ENCODE measurements at regions not wholly inside any gene's neighbourhood (a gene's known extent, or its start where the extent isn't known, plus 50 kb on each side); places are given as distances from the start of the nearest gene placed in this dataset.

DNA sequence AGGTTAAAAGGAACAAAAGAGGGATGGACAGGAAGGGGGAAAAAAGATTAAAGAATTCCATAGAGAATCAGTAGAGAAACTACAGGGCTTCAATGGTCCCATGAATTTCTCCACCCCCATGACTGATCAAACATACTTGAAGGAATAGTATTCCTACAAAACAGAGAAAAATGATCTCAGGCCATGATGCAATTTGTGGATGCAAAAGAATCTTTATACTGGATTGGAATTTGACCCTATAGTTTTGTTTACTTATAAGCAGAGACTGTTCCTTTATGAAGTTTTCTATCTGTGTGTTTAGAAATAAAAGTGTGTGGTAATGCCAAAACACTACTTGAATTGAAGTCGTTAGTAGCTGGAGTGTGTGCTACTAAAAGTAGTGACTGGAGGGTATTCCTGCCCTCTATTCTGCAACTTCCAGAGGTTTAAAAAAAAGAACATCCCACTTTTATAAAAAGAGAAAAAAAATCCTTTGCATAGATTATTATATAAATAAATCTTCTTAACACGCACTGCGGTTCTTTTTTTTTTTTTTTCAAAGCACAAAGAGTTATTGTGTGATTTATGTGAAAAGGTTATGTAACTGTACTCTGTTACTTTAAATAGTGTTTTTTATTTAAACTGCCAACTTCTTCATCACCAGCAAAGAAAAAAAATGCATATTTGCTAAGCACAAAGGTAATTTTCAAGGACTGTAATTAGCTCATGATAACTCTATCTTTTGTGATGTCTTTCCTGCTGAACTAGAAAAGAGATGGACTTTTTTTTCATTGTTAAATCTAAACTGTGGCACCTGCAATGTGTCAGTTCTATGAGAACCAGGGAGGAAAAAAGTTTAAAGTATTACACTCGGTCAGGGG, 214.5 kb upstream of the CITED2 start:
- intact Hi-C loops (cut with DNase I): no loop called here

GRCh38 chr6:139588076-139588639, 213.7 kb upstream of the CITED2 start:
- intact Hi-C loops (cut with DNase I): no loop called here
- DNase-seq (ENCODE audit: low spot score): no peak

More for the DNA sequence above, 214.5 kb upstream of the CITED2 start:
- no peak for DNase-seq (ENCODE audit: low spot score)

- no peak for DNase-seq (ENCODE audit: low spot score)
- intact Hi-C loops (cut with DNase I): no loop called here
Measured at GRCh38 chr6:139587469-139587868, 213.0 kb upstream of the CITED2 start.

DNA sequence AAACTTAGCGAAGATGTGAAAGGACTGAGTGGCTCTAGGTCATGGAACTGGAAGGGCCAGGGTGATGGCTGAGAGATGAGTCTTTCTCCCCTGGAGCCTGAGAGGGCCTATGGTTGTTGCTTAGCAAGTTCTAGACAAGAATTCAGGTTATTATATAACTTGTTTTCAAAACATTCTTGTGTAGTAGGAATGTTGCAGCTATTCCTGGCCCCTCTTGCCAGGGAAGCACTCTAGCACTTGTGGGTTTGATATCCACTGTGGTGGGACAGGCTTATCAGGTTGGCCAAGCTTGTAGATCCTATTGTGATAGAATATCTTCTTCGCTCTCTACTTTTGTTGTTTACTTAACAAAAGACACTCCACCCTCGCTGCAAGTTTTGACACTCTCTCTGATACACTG, 211.8 kb upstream of the CITED2 start:
- intact Hi-C loops (cut with DNase I): no loop called here
- no peak for DNase-seq (ENCODE audit: low spot score)

DNA sequence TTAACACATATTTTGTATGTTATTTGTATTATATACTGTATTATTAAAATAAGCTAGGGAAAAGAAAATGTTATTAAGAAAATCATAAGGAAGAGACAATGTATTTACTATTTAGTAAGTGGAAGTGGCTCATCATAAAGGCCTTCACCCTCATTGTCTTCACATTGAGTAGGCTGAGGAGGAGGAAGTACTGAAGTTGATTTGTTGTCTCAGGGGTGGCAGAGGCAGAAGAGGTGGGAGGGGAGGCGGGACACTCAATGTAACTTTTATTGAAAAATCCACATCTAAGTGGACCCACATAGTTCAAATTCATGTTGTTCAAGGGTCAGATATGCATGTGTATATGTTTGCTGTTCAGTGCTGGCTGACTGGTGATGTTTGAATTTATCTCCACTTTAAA, 210.2 kb upstream of the CITED2 start:
- DNase-seq (ENCODE audit: low spot score): no peak
- intact Hi-C loops (cut with DNase I): no loop called here

DNA sequence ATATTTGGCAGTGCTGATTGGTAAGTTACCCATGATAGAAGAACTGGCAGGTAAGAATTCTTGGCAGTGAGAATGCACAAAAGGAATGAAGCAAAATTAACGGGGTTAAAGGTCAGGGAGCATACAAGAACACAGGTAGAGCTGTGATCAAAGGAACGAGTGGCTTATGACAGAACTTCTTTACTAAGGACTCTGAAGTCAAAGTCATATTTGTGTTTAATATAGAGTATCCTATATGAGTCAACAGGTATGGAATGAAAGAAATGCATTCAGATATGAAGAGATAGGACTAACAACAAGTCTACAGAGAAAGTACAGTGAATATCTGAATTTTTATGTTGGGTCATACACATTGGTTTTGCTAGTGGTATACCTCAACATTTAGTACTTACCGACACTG, 209.0 kb upstream of the CITED2 start:
- no peak for DNase-seq (ENCODE audit: low spot score)
- intact Hi-C loops (cut with DNase I): no loop called here

GRCh38 chr6:139582956-139583355, 208.5 kb upstream of the CITED2 start:
- DNase-seq (ENCODE audit: low spot score): no peak
- intact Hi-C loops (cut with DNase I): no loop called here

GRCh38 chr6:139581485-139581865, 207.0 kb upstream of the CITED2 start:
- no peak for DNase-seq (ENCODE audit: low spot score)
- intact Hi-C loops (cut with DNase I): no loop called here

- intact Hi-C loops (cut with DNase I): no loop called here
- DNase-seq (ENCODE audit: low spot score): no peak
Measured at GRCh38 chr6:139580592-139581484, 206.4 kb upstream of the CITED2 start.

- DNase-seq (ENCODE audit: low spot score): no peak
Measured at GRCh38 chr6:139577763-139578604, 203.5 kb upstream of the CITED2 start.

DNA sequence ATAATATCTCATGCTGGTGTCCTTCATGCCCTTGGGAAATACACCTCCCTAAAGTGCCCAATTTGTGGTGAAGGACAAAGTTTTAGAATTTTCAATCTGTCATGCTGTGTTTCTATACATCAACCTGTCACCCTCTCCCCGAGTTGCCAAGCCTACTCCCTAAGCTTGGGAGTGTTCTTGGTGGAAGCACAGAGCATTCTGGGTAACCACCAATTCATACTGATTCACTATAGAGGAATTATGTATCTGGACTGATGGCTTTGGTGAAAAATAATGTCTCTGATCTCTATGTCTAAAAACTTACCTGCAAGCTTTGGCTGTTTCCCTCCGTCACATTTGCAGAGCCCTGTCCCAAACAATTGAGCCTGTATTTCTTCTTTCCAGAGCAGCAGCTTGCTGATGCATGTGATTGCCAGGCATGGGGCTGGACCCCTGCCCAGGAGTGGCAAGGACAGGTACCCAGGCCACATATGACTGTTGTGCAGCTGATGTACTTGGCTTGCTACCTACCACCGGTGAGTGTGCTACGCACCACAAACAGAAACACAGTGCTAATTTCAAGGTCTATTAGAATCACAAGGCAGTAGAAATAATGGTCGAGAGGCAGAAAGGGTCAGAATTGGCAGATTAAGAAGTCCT, 202.8 kb upstream of the CITED2 start:
- no peak for DNase-seq (ENCODE audit: low spot score)
- intact Hi-C loops (cut with DNase I): no loop called here

More at GRCh38 chr6:139577763-139578604, 203.5 kb upstream of the CITED2 start:
- intact Hi-C loops (cut with DNase I): no loop called here

DNA sequence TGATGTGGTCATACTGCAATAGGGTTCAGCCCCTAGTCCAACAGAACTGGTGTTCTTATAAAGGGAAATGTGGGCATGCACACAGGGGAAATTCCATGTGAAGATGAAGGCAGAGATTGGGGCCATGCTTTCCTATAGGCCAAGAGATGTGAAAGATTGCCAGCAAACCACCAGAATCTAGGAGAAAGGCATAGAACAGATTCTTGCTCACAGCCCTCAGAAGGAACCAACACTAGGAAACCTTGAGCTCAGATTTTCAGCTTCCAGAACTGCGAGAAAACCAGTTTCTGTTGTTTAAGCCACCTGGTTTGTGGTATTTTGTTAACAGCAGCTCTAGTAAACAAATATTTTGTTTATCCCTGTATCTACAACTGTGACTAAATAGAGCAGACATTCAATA, 197.6 kb upstream of the CITED2 start:
- intact Hi-C loops (cut with DNase I): no loop called here
- no peak for DNase-seq (ENCODE audit: low spot score)

- DNase-seq (ENCODE audit: low spot score): no peak
- intact Hi-C loops (cut with DNase I): no loop called here
Measured at GRCh38 chr6:139570166-139570565, 195.7 kb upstream of the CITED2 start.

- no peak for DNase-seq (ENCODE audit: low spot score)
- intact Hi-C loops (cut with DNase I): no loop called here
Measured at GRCh38 chr6:139569566-139569965, 195.1 kb upstream of the CITED2 start.

GRCh38 chr6:139568956-139569538, 194.6 kb upstream of the CITED2 start:
- DNase-seq (ENCODE audit: low spot score): no peak
- intact Hi-C loops (cut with DNase I): no loop called here

- no peak for DNase-seq (ENCODE audit: low spot score)
- intact Hi-C loops (cut with DNase I): no loop called here
Measured at GRCh38 chr6:139568151-139568955, 193.9 kb upstream of the CITED2 start.

DNA sequence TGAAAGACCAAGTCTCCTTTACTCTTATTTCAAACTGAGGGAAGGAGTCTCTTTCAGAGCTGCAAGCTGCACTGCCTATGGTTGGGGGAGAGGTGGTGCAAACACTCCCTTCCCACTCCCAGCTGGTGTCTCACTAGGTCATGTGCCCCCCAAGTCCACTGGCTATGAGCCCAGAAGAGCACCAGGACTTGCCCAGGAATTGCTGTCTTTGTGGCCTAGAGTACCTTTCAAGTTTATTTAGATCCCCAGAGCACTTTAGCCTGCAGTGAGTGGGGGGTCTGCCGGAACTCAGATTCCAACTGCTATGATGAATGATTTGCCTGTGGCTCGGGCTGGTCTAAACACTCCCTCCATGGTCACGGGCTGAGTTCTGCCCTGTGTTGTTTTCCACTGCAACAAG, 192.6 kb upstream of the CITED2 start:
- intact Hi-C loops (cut with DNase I): no loop called here

GRCh38 chr6:139565591-139565990, 191.1 kb upstream of the CITED2 start:
- intact Hi-C loops (cut with DNase I): no loop called here

More for the DNA sequence above, 192.6 kb upstream of the CITED2 start:
- DNase-seq (ENCODE audit: low spot score): no peak

More at GRCh38 chr6:139565591-139565990, 191.1 kb upstream of the CITED2 start:
- no peak for DNase-seq (ENCODE audit: low spot score)
